Dendritic cell treated with granulocyte-macrophage colony-stimulating factor and Interleukin-4, amounts not matched to agents 40 ng/mL and 50 ng/mL, for 4 days (primary cell): ENCODE measurements at regions not wholly inside any gene's neighbourhood (a gene's known extent, or its start where the extent isn't known, plus 50 kb on each side); places are given as distances from the start of the nearest gene placed in this dataset.

ENCODE experiments used
- H3K27ac Mint-ChIP-seq: one replicate; pipeline ENCODE4 v1.8.0; 2022; ENCODE audit warnings: mild to moderate bottlenecking, mixed read lengths
- H3K27me3 Mint-ChIP-seq: one replicate; pipeline ENCODE4 v1.8.0; 2022; ENCODE audit warnings: mild to moderate bottlenecking, mixed read lengths
- H3K36me3 Mint-ChIP-seq: one replicate; pipeline ENCODE4 v1.8.0; 2022; ENCODE audit warnings: low read depth, mixed read lengths
- H3K4me1 Mint-ChIP-seq: one replicate; pipeline ENCODE4 v1.8.0; 2022; ENCODE audit warnings: low read depth, mixed read lengths
- H3K4me3 Mint-ChIP-seq: one replicate; pipeline ENCODE4 v1.8.0; 2022; ENCODE audit warnings: mild to moderate bottlenecking, moderate library complexity, mixed read lengths
- H3K9me3 Mint-ChIP-seq: one replicate; pipeline ENCODE4 v1.8.0; 2022; ENCODE audit warnings: mixed read lengths
- intact Hi-C: fragments of 100-400 bp; cut with micrococcal nuclease; formaldehyde crosslinking; loops from one replicate; pipeline ENCODE4 v1.15.0; 2022

DNA sequence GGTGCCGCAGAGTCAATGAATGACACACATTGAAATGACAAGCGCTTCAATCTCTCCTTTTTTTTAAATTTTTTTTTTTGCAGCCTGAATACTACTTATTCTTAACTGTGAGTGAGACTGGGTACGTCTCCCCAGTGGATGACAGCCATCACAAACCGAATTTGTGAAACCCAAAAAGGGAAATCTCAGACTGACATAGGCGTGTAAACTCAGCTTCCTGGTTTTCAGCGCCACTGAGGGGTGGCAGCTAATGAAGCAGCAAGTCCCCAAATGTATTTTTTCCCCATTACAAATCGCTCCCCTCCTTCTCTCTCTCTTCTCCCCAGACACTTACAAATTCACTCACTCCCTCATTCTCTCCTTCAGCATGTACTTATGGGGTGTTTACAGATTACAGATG, 196.0 kb downstream of the MAF start:
- H3K4me3 Mint-ChIP-seq = no peak overlapping the region
- H3K4me1 Mint-ChIP-seq = peaks cover 19% of the 10 kb centered on the region
- peaks cover 26% of the 10 kb centered on the region for H3K27me3 Mint-ChIP-seq
- H3K36me3 Mint-ChIP-seq = no peaks in the 10 kb centered on the region
- H3K27ac Mint-ChIP-seq = peak overlapping the region; percentile 70
- H3K9me3 Mint-ChIP-seq = peaks cover 10% of the 10 kb centered on the region
- intact Hi-C loops = no loop called here

GRCh38 chr16:79403534-79403933, 197.0 kb downstream of the MAF start:
- Mint-ChIP-seq H3K27me3 (peaks cover 26% of the 10 kb centered on the region), H3K27ac (peak overlapping the region; percentile 25), H3K4me3 (no peak overlapping the region), H3K36me3 (no peaks in the 10 kb centered on the region), H3K9me3 (peaks cover 9% of the 10 kb centered on the region), H3K4me1 (peaks cover 24% of the 10 kb centered on the region)
- intact Hi-C loops = no loop called here

- H3K4me1 Mint-ChIP-seq = peaks cover 25% of the 10 kb centered on the region
- H3K27ac Mint-ChIP-seq = peak overlapping the region; percentile 25
- peaks cover 26% of the 10 kb centered on the region for H3K27me3 Mint-ChIP-seq
- peaks cover 9% of the 10 kb centered on the region for H3K9me3 Mint-ChIP-seq
- intact Hi-C loops = no loop called here
- H3K4me3 Mint-ChIP-seq = no peak overlapping the region
- no peaks in the 10 kb centered on the region for H3K36me3 Mint-ChIP-seq
Measured at GRCh38 chr16:79402920-79403319, 197.6 kb downstream of the MAF start.

DNA sequence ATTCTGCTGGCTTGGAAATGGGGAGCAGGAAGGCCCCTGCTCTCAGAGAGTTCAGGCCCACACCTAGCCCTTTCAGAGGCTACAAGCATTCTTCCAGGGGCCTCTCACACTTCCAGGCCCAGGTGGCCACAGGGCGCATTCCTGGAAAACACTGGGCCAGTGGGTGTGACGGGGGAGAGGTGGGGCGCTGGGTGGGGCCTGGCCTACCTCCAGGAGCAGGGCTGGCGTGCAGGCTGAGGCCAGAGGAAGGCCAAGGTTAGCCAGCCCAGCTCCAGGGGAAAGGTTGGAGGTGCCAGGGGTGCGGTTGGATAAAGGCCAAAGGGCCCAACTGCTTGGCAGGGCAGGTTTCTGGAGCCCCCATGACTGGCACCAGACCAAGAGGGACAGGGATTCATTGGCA, 198.2 kb downstream of the MAF start:
- H3K36me3 Mint-ChIP-seq = no peaks in the 10 kb centered on the region
- intact Hi-C loops = no loop called here
- no peak overlapping the region for H3K27ac Mint-ChIP-seq
- H3K4me1 Mint-ChIP-seq = peaks cover 25% of the 10 kb centered on the region
- peaks cover 23% of the 10 kb centered on the region for H3K27me3 Mint-ChIP-seq
- H3K4me3 Mint-ChIP-seq = no peak overlapping the region
- peaks cover 9% of the 10 kb centered on the region for H3K9me3 Mint-ChIP-seq

GRCh38 chr16:79401782-79402181, 198.8 kb downstream of the MAF start:
- peaks cover 9% of the 10 kb centered on the region for H3K9me3 Mint-ChIP-seq
- intact Hi-C loops = no loop called here
- no peaks in the 10 kb centered on the region for H3K36me3 Mint-ChIP-seq
- H3K27ac Mint-ChIP-seq = no peak overlapping the region
- H3K27me3 Mint-ChIP-seq = peaks cover 18% of the 10 kb centered on the region
- H3K4me1 Mint-ChIP-seq = peaks cover 25% of the 10 kb centered on the region
- no peak overlapping the region for H3K4me3 Mint-ChIP-seq

DNA sequence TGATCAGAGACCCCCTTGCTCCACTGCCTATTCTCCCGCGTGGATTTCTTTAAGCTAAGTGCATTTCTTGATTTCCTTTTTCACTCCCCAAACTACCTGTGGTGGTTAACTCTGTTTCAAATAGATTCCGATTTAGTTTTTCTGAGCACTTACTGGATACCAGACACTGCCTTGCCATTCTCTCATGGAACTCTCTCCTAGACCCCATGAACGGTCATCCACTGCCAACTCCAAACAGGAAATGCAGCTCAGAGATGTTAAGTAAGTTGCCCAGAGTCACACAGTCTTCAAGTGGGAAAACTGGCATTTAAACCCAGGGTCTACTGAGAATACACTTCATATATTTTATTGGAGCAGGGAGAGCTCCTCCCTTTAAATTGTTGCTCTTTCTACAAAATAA, 199.4 kb downstream of the MAF start:
- Mint-ChIP-seq H3K9me3 (peaks cover 8% of the 10 kb centered on the region), H3K36me3 (no peaks in the 10 kb centered on the region), H3K4me1 (peaks cover 26% of the 10 kb centered on the region), H3K27ac (no peak overlapping the region), H3K27me3 (peaks cover 17% of the 10 kb centered on the region), H3K4me3 (no peak overlapping the region)
- intact Hi-C loops = no loop called here

- no peak overlapping the region for H3K4me3 Mint-ChIP-seq
- intact Hi-C loops = no loop called here
- no peak overlapping the region for H3K27ac Mint-ChIP-seq
- H3K9me3 Mint-ChIP-seq = peaks cover 3% of the 10 kb centered on the region
- peaks cover 14% of the 10 kb centered on the region for H3K27me3 Mint-ChIP-seq
- H3K4me1 Mint-ChIP-seq = peaks cover 32% of the 10 kb centered on the region
- no peaks in the 10 kb centered on the region for H3K36me3 Mint-ChIP-seq
Measured at GRCh38 chr16:79400462-79401149, 199.9 kb downstream of the MAF start.

GRCh38 chr16:79395591-79395990, 204.9 kb downstream of the MAF start:
- intact Hi-C loops = no loop called here
- H3K27me3 Mint-ChIP-seq = peaks cover 18% of the 10 kb centered on the region
- no peaks in the 10 kb centered on the region for H3K36me3 Mint-ChIP-seq
- H3K9me3 Mint-ChIP-seq = no peaks in the 10 kb centered on the region
- no peak overlapping the region for H3K4me3 Mint-ChIP-seq
- peak overlapping the region; percentile 54 for H3K27ac Mint-ChIP-seq
- H3K4me1 Mint-ChIP-seq = peaks cover 50% of the 10 kb centered on the region

GRCh38 chr16:79394206-79394605, 206.3 kb downstream of the MAF start:
- no peak overlapping the region for H3K4me3 Mint-ChIP-seq
- no peaks in the 10 kb centered on the region for H3K9me3 Mint-ChIP-seq
- no peaks in the 10 kb centered on the region for H3K36me3 Mint-ChIP-seq
- peaks cover 54% of the 10 kb centered on the region for H3K4me1 Mint-ChIP-seq
- intact Hi-C loops = no loop called here
- peaks cover 22% of the 10 kb centered on the region for H3K27me3 Mint-ChIP-seq
- peak overlapping the region; percentile 22 for H3K27ac Mint-ChIP-seq

- no peaks in the 10 kb centered on the region for H3K36me3 Mint-ChIP-seq
- H3K27me3 Mint-ChIP-seq = peaks cover 22% of the 10 kb centered on the region
- no peak overlapping the region for H3K4me3 Mint-ChIP-seq
- H3K27ac Mint-ChIP-seq = no peak overlapping the region
- H3K4me1 Mint-ChIP-seq = peaks cover 48% of the 10 kb centered on the region
- no peaks in the 10 kb centered on the region for H3K9me3 Mint-ChIP-seq
- intact Hi-C loops = no loop called here
Measured at GRCh38 chr16:79393564-79393963, 207.0 kb downstream of the MAF start.

DNA sequence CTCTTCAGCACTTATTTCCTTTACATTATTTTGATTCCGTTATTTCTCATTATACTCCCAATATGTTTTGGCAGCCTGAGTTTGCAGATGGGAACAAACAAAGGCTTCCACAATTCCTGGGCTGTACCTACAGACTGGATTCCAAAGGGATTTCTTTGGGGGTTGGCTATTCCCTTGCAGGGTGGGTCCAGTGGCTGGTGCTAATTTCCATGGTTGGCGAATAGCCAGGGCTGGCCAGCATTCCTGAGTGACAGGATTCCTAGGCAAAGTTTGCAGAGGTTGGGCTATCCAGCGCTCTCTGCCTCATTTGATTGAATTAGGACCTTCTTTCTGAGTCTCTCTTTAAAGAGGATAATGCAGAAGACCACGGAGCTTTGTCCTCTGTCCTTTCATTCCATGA, 207.4 kb downstream of the MAF start:
- intact Hi-C loops = no loop called here
- H3K4me1 Mint-ChIP-seq = peaks cover 46% of the 10 kb centered on the region
- no peaks in the 10 kb centered on the region for H3K36me3 Mint-ChIP-seq
- H3K27ac Mint-ChIP-seq = no peak overlapping the region
- H3K9me3 Mint-ChIP-seq = no peaks in the 10 kb centered on the region
- peaks cover 22% of the 10 kb centered on the region for H3K27me3 Mint-ChIP-seq
- H3K4me3 Mint-ChIP-seq = no peak overlapping the region

- peaks cover 22% of the 10 kb centered on the region for H3K27me3 Mint-ChIP-seq
- peak overlapping the region; percentile 47 for H3K27ac Mint-ChIP-seq
- peaks cover 46% of the 10 kb centered on the region for H3K4me1 Mint-ChIP-seq
- no peak overlapping the region for H3K4me3 Mint-ChIP-seq
- no peaks in the 10 kb centered on the region for H3K9me3 Mint-ChIP-seq
- intact Hi-C loops = no loop called here
- H3K36me3 Mint-ChIP-seq = no peaks in the 10 kb centered on the region
Measured at GRCh38 chr16:79392081-79392480, 208.5 kb downstream of the MAF start.

DNA sequence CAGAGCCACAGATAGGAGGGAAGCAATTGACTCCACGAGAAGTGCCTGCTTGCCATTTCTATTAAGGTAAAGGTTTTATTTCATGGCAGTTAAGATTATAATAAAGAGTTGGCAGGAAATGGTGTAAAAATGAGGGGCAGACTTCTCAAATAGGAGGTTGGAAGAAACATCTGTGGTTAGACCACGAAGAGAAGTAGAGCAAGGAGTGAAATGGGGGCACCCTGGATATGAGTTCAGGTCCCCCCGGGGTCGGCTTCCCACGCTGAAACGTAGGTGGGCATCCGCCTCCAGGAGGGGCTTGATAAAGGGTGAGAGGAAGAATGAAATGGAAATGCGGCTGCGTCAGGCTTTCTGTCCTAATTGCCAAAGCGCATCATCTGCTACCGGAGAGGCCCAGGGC, 209.1 kb downstream of the MAF start:
- peaks cover 46% of the 10 kb centered on the region for H3K4me1 Mint-ChIP-seq
- intact Hi-C loops = no loop called here
- H3K9me3 Mint-ChIP-seq = no peaks in the 10 kb centered on the region
- H3K36me3 Mint-ChIP-seq = no peaks in the 10 kb centered on the region
- H3K4me3 Mint-ChIP-seq = no peak overlapping the region
- H3K27ac Mint-ChIP-seq = peak overlapping the region; percentile 47
- peaks cover 22% of the 10 kb centered on the region for H3K27me3 Mint-ChIP-seq

DNA sequence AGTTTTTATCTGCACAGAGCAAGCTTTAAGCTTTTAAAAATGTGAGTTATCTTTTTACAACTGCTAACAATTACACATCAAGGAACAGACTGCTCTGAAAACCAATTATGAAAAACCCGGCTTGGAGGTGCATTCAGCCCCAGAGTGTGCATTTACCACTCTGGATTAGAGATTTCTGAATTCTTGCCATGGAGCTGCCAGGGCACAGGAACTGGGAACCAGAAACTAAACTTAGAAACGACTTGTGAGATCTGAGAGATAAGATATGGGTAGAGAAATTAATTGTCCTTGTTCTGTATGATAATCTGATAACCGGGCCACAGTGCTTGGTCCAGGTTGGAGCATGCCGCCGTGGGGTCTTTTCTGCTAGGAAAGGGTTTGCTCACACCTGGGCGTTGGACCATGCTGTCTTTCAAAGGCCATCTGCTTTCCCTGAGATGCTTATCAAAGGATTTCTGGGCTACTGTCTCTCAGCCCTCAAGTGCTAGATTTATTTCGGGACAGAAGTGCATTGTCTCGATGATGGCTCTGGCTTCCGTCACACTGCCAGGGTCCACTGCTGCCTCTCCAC, 210.0 kb downstream of the MAF start:
- intact Hi-C loops = no loop called here
- Mint-ChIP-seq H3K4me3 (no peak overlapping the region), H3K27me3 (peaks cover 20% of the 10 kb centered on the region), H3K4me1 (peaks cover 39% of the 10 kb centered on the region), H3K36me3 (no peaks in the 10 kb centered on the region), H3K27ac (no peak overlapping the region), H3K9me3 (no peaks in the 10 kb centered on the region)

DNA sequence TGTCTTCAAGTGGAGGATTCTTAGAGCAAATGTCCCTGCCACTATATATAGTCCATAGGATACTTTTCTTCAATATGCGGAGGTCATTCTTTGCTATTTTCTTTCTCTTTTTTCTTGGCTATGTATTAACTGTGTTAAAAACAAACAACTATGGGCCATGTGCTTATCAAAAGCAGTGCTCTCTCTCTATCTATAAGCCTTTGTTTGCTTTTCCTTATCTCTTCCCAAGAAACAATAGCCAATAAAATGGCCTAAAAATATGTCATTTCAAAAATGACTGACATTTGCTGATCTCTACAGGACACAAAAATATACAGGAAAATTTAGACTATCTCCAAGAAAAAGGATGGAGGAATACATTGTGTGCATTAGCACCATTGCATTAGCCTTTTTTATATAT, 212.1 kb downstream of the MAF start:
- intact Hi-C loops = no loop called here
- Mint-ChIP-seq H3K4me1 (peaks cover 18% of the 10 kb centered on the region), H3K27me3 (peaks cover 20% of the 10 kb centered on the region), H3K27ac (no peak overlapping the region), H3K36me3 (no peaks in the 10 kb centered on the region), H3K4me3 (no peak overlapping the region), H3K9me3 (no peaks in the 10 kb centered on the region)
